Peyer's patch (tissue), 4 donors: ENCODE measurements at regions not wholly inside any gene's neighbourhood (a gene's known extent, or its start where the extent isn't known, plus 50 kb on each side); places are given as distances from the start of the nearest gene placed in this dataset.

Experiments used
- DNase-seq, 3 donors: peaks; one replicate each; pipeline ENCODE4 v3.0.0-alpha.2; 2017 to 2019
- H3K27ac ChIP-seq, 4 donors: fragments of 200-600 bp; sonication (generic); one replicate each; pipeline ENCODE4 v1.5.1; 2016 to 2019
- H3K27me3 ChIP-seq, 2 donors: fragments of 200-600 bp; sonication (generic); one replicate each; pipeline ENCODE4 v1.5.1; 2019
- H3K36me3 ChIP-seq, 3 donors: fragments of 200-600 bp; sonication (generic); one replicate each; pipeline ENCODE4 v1.5.1; 2016 to 2019
- H3K4me1 ChIP-seq, 4 donors: fragments of 200-600 bp; sonication (generic); one replicate each; pipeline ENCODE4 v1.5.1; 2016 to 2019
- H3K4me3 ChIP-seq, 4 donors: fragments of 200-600 bp; sonication (generic); 1 replicate in 3 of 4; 2 replicates in 1 of 4; pipeline ENCODE4 v1.5.1; 2016 to 2019; ENCODE audit warnings: mild to moderate bottlenecking in 1 of 4
- H3K9me3 ChIP-seq, 4 donors: fragments of 200-600 bp; sonication (generic); one replicate each; pipeline ENCODE4 v1.5.1; 2016 to 2019; ENCODE audit warnings: mild to moderate bottlenecking in 1 of 4
- CTCF ChIP-seq, 6 experiments: fragments of 450-650 bp in 4 of 6; fragments of 200-600 bp in 2 of 6; sonication (generic) in 1 of 6; IDR thresholded peaks; one replicate each; pipeline ENCODE4 v1.5.1; 2017 to 2019; ENCODE audit warnings: antibody characterized with exemption in 6 of 6, mild to moderate bottlenecking in 3 of 6, moderate library complexity in 1 of 6
- POLR2A ChIP-seq, 2 donors: fragments of 450-650 bp; IDR thresholded peaks; one replicate each; pipeline ENCODE4 v1.5.1; 2017; ENCODE audit warnings: antibody characterized with exemption in 2 of 2, mild to moderate bottlenecking in 2 of 2, moderate library complexity in 2 of 2
- small RNA-seq, 2 donors: library from RNA; depleted of rRNA; stranded (forward); fragments of <200 nt; gene quantifications; one replicate each; pipeline ENCODE3, GENCODE V24; 2016

- TF ChIP-seq POLR2A (IDR thresholded peaks at IDR 0.05) (no peak), CTCF (IDR thresholded peaks at IDR 0.05) (no peak)
- DNase-seq = no peak
- no peaks in the 10 kb centered on the region for H3K9me3 ChIP-seq
- no peaks in the 10 kb centered on the region for H3K4me1 ChIP-seq
- H3K36me3 ChIP-seq = no peaks in the 10 kb centered on the region
- no peaks in the 10 kb centered on the region for H3K27me3 ChIP-seq
- no peak overlapping the region for H3K27ac ChIP-seq
- no peak overlapping the region for H3K4me3 ChIP-seq
These were observed 418.8 kb downstream of the KCNH5 start for GRCh38 chr14:62626416-62626815.

- no peak overlapping the region for H3K27ac ChIP-seq
- no peaks in the 10 kb centered on the region for H3K27me3 ChIP-seq
- H3K9me3 ChIP-seq = no peaks in the 10 kb centered on the region
- H3K4me1 ChIP-seq = no peaks in the 10 kb centered on the region
- H3K4me3 ChIP-seq = no peak overlapping the region
- H3K36me3 ChIP-seq = no peaks in the 10 kb centered on the region
- DNase-seq = no peak
- TF ChIP-seq POLR2A (IDR thresholded peaks at IDR 0.05) (no peak), CTCF (IDR thresholded peaks at IDR 0.05) (no peak)
These were observed 416.0 kb downstream of the KCNH5 start for GRCh38 chr14:62629176-62629725.

GRCh38 chr14:62631176-62631575 is 414.1 kb downstream of the KCNH5 start:
- H3K27ac ChIP-seq = no peak overlapping the region
- H3K36me3 ChIP-seq = no peaks in the 10 kb centered on the region
- H3K27me3 ChIP-seq = no peaks in the 10 kb centered on the region
- H3K9me3 ChIP-seq = no peaks in the 10 kb centered on the region
- TF ChIP-seq POLR2A (IDR thresholded peaks at IDR 0.05) (no peak), CTCF (IDR thresholded peaks at IDR 0.05) (no peak)
- no peaks in the 10 kb centered on the region for H3K4me1 ChIP-seq
- no peak overlapping the region for H3K4me3 ChIP-seq
- no peak for DNase-seq

- Histone ChIP-seq H3K9me3 (no peaks in the 10 kb centered on the region), H3K36me3 (no peaks in the 10 kb centered on the region), H3K4me3 (no peak overlapping the region), H3K27me3 (no peaks in the 10 kb centered on the region), H3K4me1 (no peaks in the 10 kb centered on the region), H3K27ac (no peak overlapping the region)
- TF ChIP-seq CTCF (IDR thresholded peaks at IDR 0.05) (no peak), POLR2A (IDR thresholded peaks at IDR 0.05) (no peak)
- no peak for DNase-seq
These were observed 412.5 kb downstream of the KCNH5 start for GRCh38 chr14:62632771-62633170.

- TF ChIP-seq CTCF (IDR thresholded peaks at IDR 0.05) = no peak
- no peak for TF ChIP-seq POLR2A (IDR thresholded peaks at IDR 0.05)
- Histone ChIP-seq H3K9me3 (no peaks in the 10 kb centered on the region), H3K36me3 (no peaks in the 10 kb centered on the region), H3K27ac (no peak overlapping the region), H3K4me1 (no peaks in the 10 kb centered on the region), H3K4me3 (no peak overlapping the region), H3K27me3 (no peaks in the 10 kb centered on the region)
- DNase-seq = no peak
These were observed 399.6 kb downstream of the KCNH5 start for GRCh38 chr14:62645649-62646048.

Small RNA genes lying in the stretch of these regions (small RNA-seq; reads per million reads assigned to genes)
- 0 reads per million in 2 donors for gene AL389895.1
